ENCODE measurements at regions not wholly inside any gene's neighbourhood (a gene's known extent, or its start where the extent isn't known, plus 50 kb on each side); places are given as distances from the start of the nearest gene placed in this dataset.

DNA sequence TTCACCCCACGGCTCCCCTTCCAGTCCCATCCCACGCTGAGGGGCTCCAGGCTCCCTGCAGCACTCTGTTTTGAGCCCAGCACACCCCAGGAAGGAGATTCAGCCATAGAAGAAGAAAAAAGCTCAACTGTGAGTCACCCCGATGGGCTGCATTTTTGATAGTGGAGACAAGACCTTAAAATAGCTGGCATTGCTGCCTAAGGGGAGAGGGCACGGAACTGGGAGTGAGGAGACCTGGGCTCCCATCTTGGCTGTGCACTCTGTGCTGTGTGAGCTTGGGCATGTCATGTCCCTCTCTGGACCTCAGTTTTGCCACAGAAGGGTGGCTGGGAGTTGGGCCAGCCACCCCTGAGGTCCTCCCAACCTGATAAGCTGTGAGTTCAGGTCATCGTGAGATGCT lies 57.2 kb upstream of the SMAD6 start:
- H3K4ac ChIP-seq (replicated peaks; ENCODE audit: insufficient read length, low read depth, low read length): no peak overlapping the region
- H3K4me3 ChIP-seq (ENCODE audit: extremely low read depth in 1 of 4, insufficient read depth in 2 of 4, low read depth in 3 of 4, low read length in 4 of 4): no peak overlapping the region
- no peaks in the 10 kb centered on the region for H3K9me3 ChIP-seq (ENCODE audit: insufficient read depth in 2 of 2, low read depth in 1 of 2, low read length in 1 of 2)
- no peaks in the 10 kb centered on the region for H3K27me3 ChIP-seq (replicated peaks in 1 of 4; ENCODE audit: control insufficient read depth in 3 of 4, extremely low read depth in 1 of 4, insufficient read depth in 3 of 4, low read length in 3 of 4)
- H4K8ac ChIP-seq (ENCODE audit: extremely low read depth, insufficient read depth, low read length): no peak overlapping the region
- H3K4me2 ChIP-seq (ENCODE audit: insufficient read depth in 1 of 2, low read depth in 2 of 2, low read length in 2 of 2): no peak overlapping the region
- peaks cover 0 to 3% (median 0%) of the 10 kb centered on the region in 4 experiments; a peak in 2 of 7 replicates for H3K4me1 ChIP-seq (replicated peaks in 1 of 4; ENCODE audit: control insufficient read depth in 3 of 4, insufficient read depth in 4 of 4, low read length in 3 of 4)
- H3K27ac ChIP-seq (ENCODE audit: low read depth, low read length): no peak overlapping the region
- H2AFZ ChIP-seq (ENCODE audit: low read length): no peak overlapping the region
- H3K56ac ChIP-seq (replicated peaks; ENCODE audit: insufficient read length, low read depth, low read length): no peak overlapping the region
- H2BK120ac ChIP-seq (replicated peaks; ENCODE audit: low read depth, low read length): no peak overlapping the region
- H3K79me1 ChIP-seq (ENCODE audit: low read depth, low read length): no peaks in the 10 kb centered on the region
- POLR2A ChIA-PET (ENCODE audit: partially characterized antibody): interaction anchor here (1.1 to 2.2 kb wide), 3 partner anchors 10 to 23 kb away, joined by 3 to 8 read pairs (median 8); no protein-coding TSS in a partner anchor
- no peaks in the 10 kb centered on the region for H3K36me3 ChIP-seq (ENCODE audit: control insufficient read depth in 2 of 4, insufficient read depth in 4 of 4, low read length in 3 of 4)
- no peaks in the 10 kb centered on the region for H3K23me2 ChIP-seq (ENCODE audit: low read depth, low read length)
- no peak overlapping the region for H2BK5ac ChIP-seq (ENCODE audit: low read depth, low read length)
- H3K18ac ChIP-seq (ENCODE audit: extremely low read depth, low read length): no peak overlapping the region
- no peaks in the 10 kb centered on the region for H3K79me2 ChIP-seq (ENCODE audit: control insufficient read depth in 1 of 2, insufficient read depth in 2 of 2, low read length in 2 of 2)
- H2AK5ac ChIP-seq (ENCODE audit: low read depth, low read length): no peak overlapping the region
- H2BK12ac ChIP-seq (ENCODE audit: low read depth, low read length): no peak overlapping the region
- CTCF ChIA-PET (ENCODE audit: partially characterized antibody): interaction anchor here (0.8 to 5.8 kb wide), 4 partner anchors 10 to 207 kb away, joined by 3 to 45 read pairs (median 4); no protein-coding TSS in a partner anchor
- FAIRE-seq (no peak), DNase-seq (ENCODE audit: low read depth in 1 of 2, low spot score in 2 of 2) (no peak)
- H4K91ac ChIP-seq (replicated peaks; ENCODE audit: insufficient read length, low read length): no peak overlapping the region
- H3K9ac ChIP-seq (replicated peaks in 1 of 4; ENCODE audit: extremely low read depth in 1 of 4, low read depth in 3 of 4, low read length in 3 of 4): no peak overlapping the region
- H3K14ac ChIP-seq (ENCODE audit: insufficient read length): no peak overlapping the region
- no peak overlapping the region for H3K23ac ChIP-seq (ENCODE audit: insufficient read length)
- H2BK15ac ChIP-seq (ENCODE audit: low read length): no peak overlapping the region
- WGBS, 2 experiments (ENCODE audit: extremely low coverage in 1 of 2, insufficient coverage in 1 of 2, insufficient read length in 1 of 2, insufficient replicate concordance in 2 of 2, low coverage in 1 of 2, low lambda C conversion rate in 2 of 2, missing lambda C conversion rate in 1 of 2): 52% methylated on average over 5 of the region's 5 CpGs; no CpG with 5 or more reads in 1 of the 2 experiments
- H4K20me1 ChIP-seq (replicated peaks in 1 of 2; ENCODE audit: control insufficient read depth in 1 of 2, insufficient read depth in 2 of 2, low read length in 2 of 2): no peaks in the 10 kb centered on the region
- no peak overlapping the region for H4K5ac ChIP-seq (ENCODE audit: insufficient read length, low read depth, low read length)
- no peak overlapping the region for H2BK20ac ChIP-seq (ENCODE audit: low read length)
- TF ChIP-seq, protein P1, sequence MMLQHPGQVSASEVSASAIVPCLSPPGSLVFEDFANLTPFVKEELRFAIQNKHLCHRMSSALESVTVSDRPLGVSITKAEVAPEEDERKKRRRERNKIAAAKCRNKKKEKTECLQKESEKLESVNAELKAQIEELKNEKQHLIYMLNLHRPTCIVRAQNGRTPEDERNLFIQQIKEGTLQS (IDR thresholded peaks at IDR 0.05; ENCODE audit: insufficient read depth, low read depth, low read length): no peak
- TF ChIP-seq, protein P2, sequence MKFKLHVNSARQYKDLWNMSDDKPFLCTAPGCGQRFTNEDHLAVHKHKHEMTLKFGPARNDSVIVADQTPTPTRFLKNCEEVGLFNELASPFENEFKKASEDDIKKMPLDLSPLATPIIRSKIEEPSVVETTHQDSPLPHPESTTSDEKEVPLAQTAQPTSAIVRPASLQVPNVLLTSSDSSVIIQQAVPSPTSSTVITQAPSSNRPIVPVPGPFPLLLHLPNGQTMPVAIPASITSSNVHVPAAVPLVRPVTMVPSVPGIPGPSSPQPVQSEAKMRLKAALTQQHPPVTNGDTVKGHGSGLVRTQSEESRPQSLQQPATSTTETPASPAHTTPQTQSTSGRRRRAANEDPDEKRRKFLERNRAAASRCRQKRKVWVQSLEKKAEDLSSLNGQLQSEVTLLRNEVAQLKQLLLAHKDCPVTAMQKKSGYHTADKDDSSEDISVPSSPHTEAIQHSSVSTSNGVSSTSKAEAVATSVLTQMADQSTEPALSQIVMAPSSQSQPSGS (IDR thresholded peaks at IDR 0.05; ENCODE audit: low read length): no peak
- no peak for TF ChIP-seq CEBPB (IDR thresholded peaks at IDR 0.05; ENCODE audit: low read depth, low read length)
- no peak for TF ChIP-seq CTBP2 (IDR thresholded peaks at IDR 0.05; ENCODE audit: borderline replicate concordance, insufficient read depth, insufficient read length, low read length)
- no peak for TF ChIP-seq RAD21 (IDR thresholded peaks at IDR 0.05 in 1 of 2, conservative IDR thresholded peaks at IDR 0.05 in 1 of 2; ENCODE audit: low read depth in 2 of 2, low read length in 2 of 2)
- TF ChIP-seq TAF7 (optimal IDR thresholded peaks at IDR 0.05; ENCODE audit: borderline replicate concordance, low read depth, low read length): no peak
- TF ChIP-seq, protein P3, sequence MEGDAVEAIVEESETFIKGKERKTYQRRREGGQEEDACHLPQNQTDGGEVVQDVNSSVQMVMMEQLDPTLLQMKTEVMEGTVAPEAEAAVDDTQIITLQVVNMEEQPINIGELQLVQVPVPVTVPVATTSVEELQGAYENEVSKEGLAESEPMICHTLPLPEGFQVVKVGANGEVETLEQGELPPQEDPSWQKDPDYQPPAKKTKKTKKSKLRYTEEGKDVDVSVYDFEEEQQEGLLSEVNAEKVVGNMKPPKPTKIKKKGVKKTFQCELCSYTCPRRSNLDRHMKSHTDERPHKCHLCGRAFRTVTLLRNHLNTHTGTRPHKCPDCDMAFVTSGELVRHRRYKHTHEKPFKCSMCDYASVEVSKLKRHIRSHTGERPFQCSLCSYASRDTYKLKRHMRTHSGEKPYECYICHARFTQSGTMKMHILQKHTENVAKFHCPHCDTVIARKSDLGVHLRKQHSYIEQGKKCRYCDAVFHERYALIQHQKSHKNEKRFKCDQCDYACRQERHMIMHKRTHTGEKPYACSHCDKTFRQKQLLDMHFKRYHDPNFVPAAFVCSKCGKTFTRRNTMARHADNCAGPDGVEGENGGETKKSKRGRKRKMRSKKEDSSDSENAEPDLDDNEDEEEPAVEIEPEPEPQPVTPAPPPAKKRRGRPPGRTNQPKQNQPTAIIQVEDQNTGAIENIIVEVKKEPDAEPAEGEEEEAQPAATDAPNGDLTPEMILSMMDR (IDR thresholded peaks at IDR 0.05; ENCODE audit: control extremely low read depth in 1 of 3, insufficient read depth in 1 of 3, low read depth in 1 of 3, low read length in 3 of 3): no peak
- TF ChIP-seq RNF2 (IDR thresholded peaks at IDR 0.05; ENCODE audit: borderline replicate concordance, low read depth, low read length, missing control alignments, poor library complexity, severe bottlenecking): no peak
